HL-60 (cell line): ENCODE measurements at regions not wholly inside any gene's neighbourhood (a gene's known extent, or its start where the extent isn't known, plus 50 kb on each side); places are given as distances from the start of the nearest gene placed in this dataset.

Experiments used
- DNase-seq, 2 experiments: peaks; one replicate each; pipeline ENCODE4 v3.0.0-alpha.2; 2010 to 2020; ENCODE audit warnings: low read depth in 1 of 2, low spot score in 1 of 2
- H3K27ac ChIP-seq: fragments of 250-450 bp; sonication (Bioruptor Pico); replicated peaks from 2 replicates; pipeline ENCODE4 v1.5.1; 2020; ENCODE audit warnings: mild to moderate bottlenecking, moderate library complexity
- H3K27me3 ChIP-seq: fragments of 250-450 bp; sonication (Bioruptor Pico); 2 replicates; pipeline ENCODE4 v1.5.1; 2021; ENCODE audit warnings: mild to moderate bottlenecking, moderate library complexity; ENCODE audit not compliant: insufficient read depth, poor library complexity, severe bottlenecking
- H3K4me3 ChIP-seq: replicated peaks from 2 replicates; pipeline ENCODE4 v1.5.1; 2011; ENCODE audit warnings: mild to moderate bottlenecking, control low read depth, low read length; ENCODE audit not compliant: insufficient read depth
- GABPA ChIP-seq: IDR thresholded peaks from 2 replicates; pipeline ENCODE4 v1.6.1; 2012; ENCODE audit warnings: low read depth
- POLR2AphosphoS5 ChIP-seq: IDR thresholded peaks from 2 replicates; pipeline ENCODE4 v1.6.1; 2012; ENCODE audit warnings: low read depth
- SPI1 ChIP-seq: IDR thresholded peaks from 2 replicates; pipeline ENCODE4 v1.6.1; 2012; ENCODE audit warnings: low read depth, mild to moderate bottlenecking, borderline replicate concordance
- TF ChIP-seq, protein P1 (sequence below): IDR thresholded peaks from one replicate; pipeline ENCODE4 v1.5.1; 2011; ENCODE audit warnings: low read length, control low read depth, inconsistent platforms; ENCODE audit not compliant: insufficient read depth
- TF ChIP-seq, protein P2 (sequence below): IDR thresholded peaks from 2 replicates; pipeline ENCODE4 v1.6.1; 2012; ENCODE audit warnings: low read depth; ENCODE audit not compliant: insufficient replicate concordance

DNA sequence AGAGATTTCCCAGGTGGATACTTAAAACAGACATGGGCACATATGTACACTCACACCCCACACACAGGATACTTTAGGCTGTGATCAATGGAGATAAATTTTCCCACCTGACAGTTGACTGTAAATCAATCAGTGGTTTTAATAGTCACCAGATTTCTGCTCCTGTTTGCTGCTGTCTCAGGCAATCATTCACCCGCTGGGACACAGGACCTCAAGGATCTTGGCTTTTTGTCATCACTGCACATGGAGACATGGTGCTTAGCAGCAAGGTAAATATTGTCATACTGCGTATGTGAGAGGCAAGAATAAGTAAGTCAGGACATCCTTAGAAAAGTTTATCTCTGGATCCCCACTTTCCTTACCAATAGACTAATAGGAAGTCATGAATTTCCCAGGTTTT lies 60.8 kb upstream of the KLF9 start:
- DNase-seq: no peak
- Histone ChIP-seq H3K27me3 (no peaks in the 10 kb centered on the region), H3K4me3 (no peak overlapping the region), H3K27ac (no peak overlapping the region)
- no peak for TF ChIP-seq POLR2AphosphoS5
- no peak for TF ChIP-seq GABPA
- no peak for TF ChIP-seq SPI1
- TF ChIP-seq, protein P1, sequence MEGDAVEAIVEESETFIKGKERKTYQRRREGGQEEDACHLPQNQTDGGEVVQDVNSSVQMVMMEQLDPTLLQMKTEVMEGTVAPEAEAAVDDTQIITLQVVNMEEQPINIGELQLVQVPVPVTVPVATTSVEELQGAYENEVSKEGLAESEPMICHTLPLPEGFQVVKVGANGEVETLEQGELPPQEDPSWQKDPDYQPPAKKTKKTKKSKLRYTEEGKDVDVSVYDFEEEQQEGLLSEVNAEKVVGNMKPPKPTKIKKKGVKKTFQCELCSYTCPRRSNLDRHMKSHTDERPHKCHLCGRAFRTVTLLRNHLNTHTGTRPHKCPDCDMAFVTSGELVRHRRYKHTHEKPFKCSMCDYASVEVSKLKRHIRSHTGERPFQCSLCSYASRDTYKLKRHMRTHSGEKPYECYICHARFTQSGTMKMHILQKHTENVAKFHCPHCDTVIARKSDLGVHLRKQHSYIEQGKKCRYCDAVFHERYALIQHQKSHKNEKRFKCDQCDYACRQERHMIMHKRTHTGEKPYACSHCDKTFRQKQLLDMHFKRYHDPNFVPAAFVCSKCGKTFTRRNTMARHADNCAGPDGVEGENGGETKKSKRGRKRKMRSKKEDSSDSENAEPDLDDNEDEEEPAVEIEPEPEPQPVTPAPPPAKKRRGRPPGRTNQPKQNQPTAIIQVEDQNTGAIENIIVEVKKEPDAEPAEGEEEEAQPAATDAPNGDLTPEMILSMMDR: no peak
- TF ChIP-seq, protein P2, sequence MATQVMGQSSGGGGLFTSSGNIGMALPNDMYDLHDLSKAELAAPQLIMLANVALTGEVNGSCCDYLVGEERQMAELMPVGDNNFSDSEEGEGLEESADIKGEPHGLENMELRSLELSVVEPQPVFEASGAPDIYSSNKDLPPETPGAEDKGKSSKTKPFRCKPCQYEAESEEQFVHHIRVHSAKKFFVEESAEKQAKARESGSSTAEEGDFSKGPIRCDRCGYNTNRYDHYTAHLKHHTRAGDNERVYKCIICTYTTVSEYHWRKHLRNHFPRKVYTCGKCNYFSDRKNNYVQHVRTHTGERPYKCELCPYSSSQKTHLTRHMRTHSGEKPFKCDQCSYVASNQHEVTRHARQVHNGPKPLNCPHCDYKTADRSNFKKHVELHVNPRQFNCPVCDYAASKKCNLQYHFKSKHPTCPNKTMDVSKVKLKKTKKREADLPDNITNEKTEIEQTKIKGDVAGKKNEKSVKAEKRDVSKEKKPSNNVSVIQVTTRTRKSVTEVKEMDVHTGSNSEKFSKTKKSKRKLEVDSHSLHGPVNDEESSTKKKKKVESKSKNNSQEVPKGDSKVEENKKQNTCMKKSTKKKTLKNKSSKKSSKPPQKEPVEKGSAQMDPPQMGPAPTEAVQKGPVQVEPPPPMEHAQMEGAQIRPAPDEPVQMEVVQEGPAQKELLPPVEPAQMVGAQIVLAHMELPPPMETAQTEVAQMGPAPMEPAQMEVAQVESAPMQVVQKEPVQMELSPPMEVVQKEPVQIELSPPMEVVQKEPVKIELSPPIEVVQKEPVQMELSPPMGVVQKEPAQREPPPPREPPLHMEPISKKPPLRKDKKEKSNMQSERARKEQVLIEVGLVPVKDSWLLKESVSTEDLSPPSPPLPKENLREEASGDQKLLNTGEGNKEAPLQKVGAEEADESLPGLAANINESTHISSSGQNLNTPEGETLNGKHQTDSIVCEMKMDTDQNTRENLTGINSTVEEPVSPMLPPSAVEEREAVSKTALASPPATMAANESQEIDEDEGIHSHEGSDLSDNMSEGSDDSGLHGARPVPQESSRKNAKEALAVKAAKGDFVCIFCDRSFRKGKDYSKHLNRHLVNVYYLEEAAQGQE: no peak

DNA sequence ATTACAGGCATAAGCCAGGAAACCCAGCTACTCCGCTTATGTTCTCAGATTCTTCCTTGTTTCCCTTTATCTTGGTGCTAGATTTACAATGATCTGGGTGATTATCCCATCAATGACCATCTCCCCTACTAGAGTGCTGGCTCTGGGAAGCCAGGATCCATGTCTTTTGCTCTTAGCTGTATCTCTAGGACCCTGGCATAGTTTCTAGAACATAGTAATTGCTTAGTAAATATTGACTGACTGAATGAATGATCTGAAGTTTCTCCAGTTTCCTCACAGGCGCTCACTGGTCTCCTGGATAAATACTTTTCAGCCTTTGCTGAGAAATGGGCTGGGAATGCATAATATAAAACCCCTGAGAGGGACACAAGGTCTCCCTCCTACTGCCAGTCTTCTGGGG lies 60.0 kb upstream of the KLF9 start:
- Histone ChIP-seq H3K27ac (no peak overlapping the region), H3K4me3 (no peak overlapping the region), H3K27me3 (no peaks in the 10 kb centered on the region)
- no peak for TF ChIP-seq POLR2AphosphoS5
- no peak for DNase-seq

DNA sequence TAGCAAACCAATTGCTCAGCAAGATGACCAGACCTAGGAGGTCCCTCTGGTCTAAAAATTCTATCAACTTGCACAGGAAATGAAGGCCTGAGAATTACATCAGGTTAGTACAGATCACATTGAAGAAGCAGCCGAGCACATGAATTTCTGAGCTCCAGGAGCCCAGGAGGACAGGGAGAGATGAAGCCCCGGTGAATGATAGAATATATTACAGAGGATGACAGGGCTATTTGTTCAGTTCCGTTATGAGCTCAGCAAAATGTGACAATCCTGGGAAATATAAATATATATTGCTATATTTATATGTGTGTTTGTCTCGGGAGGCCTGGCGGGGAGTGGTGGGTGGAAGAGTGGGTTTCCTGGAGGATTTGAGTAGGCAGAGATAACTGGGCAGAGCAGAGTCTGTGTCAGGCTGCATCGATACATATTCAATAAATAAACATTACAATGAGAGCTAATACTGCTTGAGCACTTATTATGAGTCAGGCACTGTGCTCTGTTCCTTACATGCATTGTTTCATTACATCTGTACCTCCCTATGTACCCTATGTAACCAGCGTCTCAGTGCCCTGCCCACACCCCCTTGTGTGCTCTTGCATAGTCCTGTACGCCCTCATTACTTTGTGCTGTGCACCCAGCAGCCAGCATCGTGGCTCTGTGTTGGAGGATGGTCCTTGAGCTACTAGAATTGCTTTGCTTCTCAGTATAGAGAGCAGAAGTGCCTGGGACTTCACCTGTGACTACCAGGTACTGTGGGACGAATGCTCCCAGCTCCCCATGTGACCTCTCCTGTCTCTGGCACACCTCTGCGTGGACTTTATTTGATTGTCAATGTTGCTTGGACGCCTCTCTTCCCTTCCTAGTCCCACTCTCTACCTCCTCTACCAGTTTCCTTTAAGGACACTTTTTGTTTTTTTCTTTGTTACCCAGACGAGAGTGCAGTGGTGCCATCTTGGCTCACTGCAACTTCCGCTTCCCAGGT lies 58.1 kb upstream of the KLF9 start:
- DNase-seq: no peak
- TF ChIP-seq, protein P1: no peak
- TF ChIP-seq GABPA (no peak), SPI1 (no peak), POLR2AphosphoS5 (no peak)
- TF ChIP-seq, protein P2: no peak
- Histone ChIP-seq H3K4me3 (no peak overlapping the region), H3K27ac (no peak overlapping the region), H3K27me3 (no peaks in the 10 kb centered on the region)

DNA sequence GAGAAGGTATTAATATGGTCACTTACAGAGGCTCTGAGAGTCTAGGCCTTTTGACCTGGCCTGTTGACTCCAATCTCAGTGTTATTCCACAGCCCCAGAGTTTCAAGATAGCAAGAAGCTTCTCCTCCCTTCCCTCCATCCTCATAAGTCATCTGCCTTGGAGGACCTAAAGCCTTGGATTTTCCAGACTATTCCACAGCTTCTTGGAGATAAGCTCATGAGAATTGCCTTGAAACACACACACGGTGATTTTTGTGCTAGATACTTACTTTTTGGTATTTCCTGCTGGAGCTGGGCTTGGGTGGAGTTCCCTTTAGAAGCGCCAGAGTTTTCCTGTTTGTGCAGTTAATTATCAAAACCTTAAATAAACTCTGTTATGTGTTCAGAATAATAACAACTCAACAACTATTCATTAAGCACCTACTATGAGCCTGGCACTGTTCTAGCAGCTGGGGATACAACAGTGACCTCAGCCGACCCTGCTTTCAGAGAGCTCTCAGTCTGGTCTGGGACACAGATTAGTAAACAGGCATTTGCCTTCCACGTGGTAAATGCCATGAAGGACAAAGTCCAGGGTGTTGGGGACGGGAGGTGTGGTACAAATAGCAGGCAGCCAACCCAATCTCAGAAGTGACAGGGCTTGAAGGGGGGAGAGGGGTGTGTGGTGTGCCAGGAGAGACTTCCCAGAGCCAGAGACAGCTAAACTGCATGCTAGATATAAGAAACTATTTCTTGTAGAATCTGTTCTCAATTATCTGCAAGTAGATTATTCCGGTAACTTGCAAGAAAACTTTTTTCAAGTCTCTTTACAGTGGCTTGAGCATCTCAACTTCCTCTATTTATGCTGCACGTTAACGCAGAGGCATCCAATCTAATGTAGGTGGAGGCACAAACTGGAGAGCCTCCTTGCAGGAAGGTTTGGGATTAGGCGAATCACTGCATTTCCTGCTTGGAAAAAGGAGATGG lies 55.9 kb upstream of the KLF9 start:
- H3K27me3 ChIP-seq: no peaks in the 10 kb centered on the region
- TF ChIP-seq GABPA: no peak
- TF ChIP-seq, protein P1: no peak
- TF ChIP-seq POLR2AphosphoS5: no peak
- no peak for TF ChIP-seq SPI1
- TF ChIP-seq, protein P2: no peak
- no peak overlapping the region for H3K4me3 ChIP-seq
- no peak for DNase-seq
- no peak overlapping the region for H3K27ac ChIP-seq
